LNCAP (cell line): ENCODE measurements at regions not wholly inside any gene's neighbourhood (a gene's known extent, or its start where the extent isn't known, plus 50 kb on each side); places are given as distances from the start of the nearest gene placed in this dataset.

Experiments
- CTCF ChIP-seq: fragments of 450-650 bp; IDR thresholded peaks from 2 replicates; pipeline ENCODE4 v1.5.1; 2017; ENCODE audit warnings: mild to moderate bottlenecking

GRCh38 chr10:47190802-47191450 lies 109.1 kb upstream of the GDF10 start:
- no peak for TF ChIP-seq CTCF

DNA sequence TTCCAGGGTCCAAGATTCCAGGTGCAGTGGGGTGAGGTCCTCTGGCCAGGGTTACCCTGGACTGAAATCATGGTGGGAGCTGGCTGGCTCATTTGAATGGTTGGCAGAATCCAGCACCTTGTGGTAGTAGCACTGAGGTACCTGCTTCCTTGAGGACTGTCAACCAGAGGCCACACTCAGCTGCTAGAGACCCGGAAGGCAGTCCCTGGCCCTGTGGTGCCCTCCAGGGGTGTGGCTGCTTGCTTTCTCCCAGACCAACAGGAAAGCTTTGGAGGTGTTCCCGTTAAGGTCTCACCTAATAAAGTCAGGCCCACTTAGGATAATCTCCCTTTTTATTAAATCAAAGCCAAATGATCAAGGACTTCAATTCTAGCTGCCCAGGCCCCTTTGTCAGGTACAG lies 107.7 kb upstream of the GDF10 start:
- TF ChIP-seq CTCF, result no peak

GRCh38 chr10:47193666-47194065 lies 106.3 kb upstream of the GDF10 start:
- no peak for TF ChIP-seq CTCF

DNA sequence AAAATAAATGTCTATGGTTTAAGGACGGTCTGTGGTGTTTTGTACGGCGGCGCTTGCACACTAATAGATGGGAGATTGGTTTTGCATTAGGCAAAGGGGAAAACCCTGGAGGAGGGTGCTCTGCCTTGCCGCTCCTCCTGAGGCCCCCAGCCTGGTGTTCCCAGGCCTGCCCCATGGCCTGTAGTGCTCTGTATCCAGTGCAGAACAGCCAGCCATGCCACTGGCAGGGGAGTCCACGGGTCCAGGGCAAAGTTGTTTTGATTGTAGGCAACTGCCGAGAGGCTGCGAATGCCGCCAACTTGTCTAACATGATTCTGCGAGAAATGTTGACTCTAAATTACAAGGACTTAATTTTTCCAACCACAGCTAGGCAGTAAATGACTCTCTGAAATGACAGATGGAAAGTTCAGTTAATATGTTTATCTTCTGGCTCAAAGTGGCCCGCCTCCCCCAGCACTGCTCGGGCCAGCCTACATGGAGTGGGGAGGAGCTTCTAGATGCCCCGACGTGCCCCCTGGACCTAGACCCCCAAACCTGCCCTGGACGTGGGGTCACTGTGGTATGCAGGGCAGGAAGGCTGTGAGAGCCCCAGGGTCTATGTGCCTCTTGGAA lies 104.6 kb upstream of the GDF10 start:
- no peak for TF ChIP-seq CTCF

- no peak for TF ChIP-seq CTCF
These were observed 103.3 kb upstream of the GDF10 start for GRCh38 chr10:47196691-47197090.

DNA sequence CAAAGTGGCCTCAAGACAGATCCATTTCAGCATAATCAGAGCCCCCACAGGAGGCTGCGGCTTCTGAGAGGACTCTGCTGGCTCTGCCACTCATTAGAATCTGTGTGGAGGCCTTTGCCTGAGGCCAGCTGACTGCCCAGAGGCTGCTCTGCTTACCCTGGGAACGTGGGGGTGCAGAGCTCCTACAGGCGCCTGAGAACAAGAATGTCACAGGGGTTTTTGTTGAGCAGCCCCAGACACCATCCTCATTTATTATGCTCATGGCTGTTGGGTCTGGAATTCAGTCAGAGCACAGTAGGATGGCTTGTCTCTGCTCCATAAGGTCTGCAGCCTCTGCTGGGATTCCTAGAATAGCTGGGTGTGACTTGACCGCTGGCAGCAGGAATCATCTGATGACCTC lies 101.8 kb upstream of the GDF10 start:
- no peak for TF ChIP-seq CTCF

- no peak for TF ChIP-seq CTCF
These were observed 94.8 kb upstream of the GDF10 start for GRCh38 chr10:47205192-47205591.
